GM12878 (cell line): ENCODE measurements at regions not wholly inside any gene's neighbourhood (a gene's known extent, or its start where the extent isn't known, plus 50 kb on each side); places are given as distances from the start of the nearest gene placed in this dataset.

Experiments used
- BHLHE40 ChIP-seq, 2 experiments: fragments of 450-650 bp in 1 of 2; IDR thresholded peaks; 2 replicates each; pipeline ENCODE4 v1.6.1; 2011 to 2017; ENCODE audit warnings: low read depth in 2 of 2, borderline replicate concordance in 1 of 2, improper control_type of control experiment in 1 of 2, low read length in 1 of 2, mild to moderate bottlenecking in 1 of 2
- CBX3 ChIP-seq: fragments of 200-600 bp; sonication (generic); IDR thresholded peaks from 2 replicates; pipeline ENCODE4 v1.6.1; 2016; ENCODE audit warnings: low read depth, borderline replicate concordance
- CTCF ChIP-seq, 3 experiments: IDR thresholded peaks in 2 of 3; conservative IDR thresholded peaks in 1 of 3; 2 replicates each; pipeline ENCODE4 v1.5.1; 2011; ENCODE audit warnings: low read depth in 3 of 3, low read length in 3 of 3, mild to moderate bottlenecking in 3 of 3, control low read depth in 2 of 3, moderate library complexity in 2 of 3, inconsistent platforms in 1 of 3, mixed read lengths in 1 of 3; ENCODE audit not compliant: control insufficient read depth in 2 of 3, insufficient read depth in 1 of 3; ENCODE audit errors: extremely low read depth in 1 of 3
- EZH2 ChIP-seq: IDR thresholded peaks from 2 replicates; pipeline ENCODE4 v1.6.1; 2012; ENCODE audit warnings: low read depth, mild to moderate bottlenecking, control low read depth, inconsistent platforms, low read length, borderline replicate concordance; ENCODE audit not compliant: control insufficient read depth
- KDM1A ChIP-seq: fragments of 200-600 bp; sonication (generic); IDR thresholded peaks from 2 replicates; pipeline ENCODE4 v1.6.1; 2016; ENCODE audit warnings: borderline replicate concordance
- NFYB ChIP-seq: IDR thresholded peaks from 2 replicates; pipeline ENCODE4 v1.6.1; 2011; ENCODE audit warnings: low read depth, mild to moderate bottlenecking, low read length, improper control_type of control experiment, moderate library complexity; ENCODE audit not compliant: insufficient read depth
- POLR2A ChIP-seq: IDR thresholded peaks from 2 replicates; pipeline ENCODE4 v1.6.1; 2011; ENCODE audit warnings: low read depth, mild to moderate bottlenecking, low read length
- POLR2AphosphoS5 ChIP-seq: IDR thresholded peaks from 2 replicates; pipeline ENCODE4 v1.6.1; 2011; ENCODE audit warnings: mild to moderate bottlenecking, low read length, inconsistent platforms
- RELB ChIP-seq: fragments of 450-650 bp; IDR thresholded peaks from 2 replicates; pipeline ENCODE4 v1.6.1; 2017; ENCODE audit warnings: low read depth, mild to moderate bottlenecking, moderate library complexity
- STAT1 ChIP-seq: fragments of 450-650 bp; conservative IDR thresholded peaks from 2 replicates; pipeline ENCODE4 v1.6.1; 2014; ENCODE audit warnings: antibody characterized with exemption, mild to moderate bottlenecking
- SUZ12 ChIP-seq: fragments of 200-600 bp; sonication (generic); IDR thresholded peaks from one replicate; pipeline ENCODE4 v1.6.1; 2018; ENCODE audit warnings: antibody characterized with exemption, mild to moderate bottlenecking; ENCODE audit not compliant: unreplicated experiment
- ZNF24 ChIP-seq: fragments of 450-650 bp; IDR thresholded peaks from 2 replicates; pipeline ENCODE4 v1.6.1; 2017; ENCODE audit warnings: antibody characterized with exemption, mild to moderate bottlenecking

GRCh38 chr3:176595307-176595706, 602.0 kb downstream of the TBL1XR1 start:
- TF ChIP-seq CTCF (IDR thresholded peaks at IDR 0.05 in 2 of 3, conservative IDR thresholded peaks at IDR 0.05 in 1 of 3; ENCODE audit: control insufficient read depth in 2 of 3, extremely low read depth in 1 of 3, insufficient read depth in 1 of 3, low read depth in 3 of 3, low read length in 3 of 3) (no peak), CBX3 (no peak), NFYB (no peak), STAT1 (no peak), SUZ12 (no peak), RELB (no peak), ZNF24 (no peak), POLR2AphosphoS5 (no peak), BHLHE40 (IDR thresholded peaks at IDR 0.05; ENCODE audit: borderline replicate concordance in 1 of 2, low read depth in 2 of 2, low read length in 1 of 2) (no peak), KDM1A (no peak), EZH2 (no peak), POLR2A (no peak)
